Muscle layer of colon (tissue), 2 donors: ENCODE measurements at regions not wholly inside any gene's neighbourhood (a gene's known extent, or its start where the extent isn't known, plus 50 kb on each side); places are given as distances from the start of the nearest gene placed in this dataset.
A peak's percentile ranks its signal among the peaks of the same experiment; 100 is the strongest.

Source experiments
- H3K27ac ChIP-seq: one replicate; pipeline ENCODE4 v1.7.0; 2013; ENCODE audit warnings: low read depth, mild to moderate bottlenecking, low read length, moderate library complexity
- H3K27me3 ChIP-seq, 2 donors: one replicate each; pipeline ENCODE4 v1.7.0; 2013; ENCODE audit warnings: low read length in 2 of 2, mild to moderate bottlenecking in 2 of 2; ENCODE audit not compliant: insufficient read depth in 2 of 2, control insufficient read depth in 1 of 2
- H3K36me3 ChIP-seq: one replicate; pipeline ENCODE4 v1.7.0; 2013; ENCODE audit warnings: mild to moderate bottlenecking, low read length; ENCODE audit not compliant: insufficient read depth
- H3K4me1 ChIP-seq: one replicate; pipeline ENCODE4 v1.7.0; 2013; ENCODE audit warnings: mild to moderate bottlenecking, low read length; ENCODE audit not compliant: insufficient read depth
- H3K4me3 ChIP-seq, 2 donors: one replicate each; pipeline ENCODE4 v1.7.0; 2013; ENCODE audit warnings: low read length in 2 of 2, low read depth in 1 of 2, mild to moderate bottlenecking in 1 of 2, moderate library complexity in 1 of 2
- H3K9ac ChIP-seq: one replicate; pipeline ENCODE4 v1.7.0; 2013; ENCODE audit warnings: low read length
- H3K9me3 ChIP-seq: one replicate; pipeline ENCODE4 v1.7.0; 2013; ENCODE audit warnings: mild to moderate bottlenecking, low read length
- donor health status: abdominal sarcoma.
- donor health status: Adenocarcinoma of cecum.

DNA sequence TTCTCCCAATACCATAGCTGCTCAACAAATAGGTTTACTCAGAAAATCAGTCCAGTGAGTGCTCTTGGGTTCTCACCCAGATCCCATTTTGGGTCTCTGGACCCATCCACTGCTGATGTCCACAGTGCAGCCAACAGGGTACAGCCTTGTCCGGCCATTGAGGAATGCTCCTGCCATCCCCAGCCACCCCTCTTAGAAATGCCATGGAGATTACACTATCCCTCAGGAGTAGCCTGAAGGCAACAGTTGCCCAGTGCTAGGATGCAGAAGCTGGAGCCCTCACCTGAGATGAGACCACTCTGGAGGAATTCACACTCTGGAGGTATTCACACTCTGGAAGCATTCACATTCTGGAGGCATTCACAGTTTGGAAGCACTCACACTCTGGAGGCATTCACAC is 958.8 kb upstream of the TMEM132C start:
- no peaks in the 10 kb centered on the region for H3K36me3 ChIP-seq

DNA sequence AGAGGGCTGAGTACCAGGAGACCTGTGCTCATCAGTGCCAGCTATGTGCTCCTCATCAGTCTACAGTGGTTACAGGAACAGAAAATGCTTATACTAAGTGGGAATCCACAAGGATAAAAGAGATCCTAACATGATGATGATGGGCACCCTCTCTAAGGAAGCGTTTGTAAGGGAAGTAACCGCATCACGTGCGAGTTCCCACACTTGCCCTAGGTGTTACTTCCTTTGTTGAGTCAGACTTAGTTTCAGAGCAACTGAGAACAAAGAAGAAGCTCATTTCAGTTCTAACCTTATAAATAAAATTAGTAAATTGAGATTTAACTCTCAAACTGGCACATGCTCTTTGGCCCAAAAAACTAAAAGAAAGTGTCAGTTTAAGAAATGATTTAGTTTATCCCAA is 956.4 kb upstream of the TMEM132C start:
- no peaks in the 10 kb centered on the region for H3K36me3 ChIP-seq

More for the DNA sequence above, 958.8 kb upstream of the TMEM132C start:
- H3K9me3 ChIP-seq, result no peaks in the 10 kb centered on the region
- H3K4me1 ChIP-seq, result no peaks in the 10 kb centered on the region
- peaks cover 0 to 4% of the 10 kb centered on the region in 2 donors for H3K27me3 ChIP-seq
- no peak overlapping the region for H3K9ac ChIP-seq
- no peak overlapping the region for H3K27ac ChIP-seq
- H3K4me3 ChIP-seq, result no peak overlapping the region

DNA sequence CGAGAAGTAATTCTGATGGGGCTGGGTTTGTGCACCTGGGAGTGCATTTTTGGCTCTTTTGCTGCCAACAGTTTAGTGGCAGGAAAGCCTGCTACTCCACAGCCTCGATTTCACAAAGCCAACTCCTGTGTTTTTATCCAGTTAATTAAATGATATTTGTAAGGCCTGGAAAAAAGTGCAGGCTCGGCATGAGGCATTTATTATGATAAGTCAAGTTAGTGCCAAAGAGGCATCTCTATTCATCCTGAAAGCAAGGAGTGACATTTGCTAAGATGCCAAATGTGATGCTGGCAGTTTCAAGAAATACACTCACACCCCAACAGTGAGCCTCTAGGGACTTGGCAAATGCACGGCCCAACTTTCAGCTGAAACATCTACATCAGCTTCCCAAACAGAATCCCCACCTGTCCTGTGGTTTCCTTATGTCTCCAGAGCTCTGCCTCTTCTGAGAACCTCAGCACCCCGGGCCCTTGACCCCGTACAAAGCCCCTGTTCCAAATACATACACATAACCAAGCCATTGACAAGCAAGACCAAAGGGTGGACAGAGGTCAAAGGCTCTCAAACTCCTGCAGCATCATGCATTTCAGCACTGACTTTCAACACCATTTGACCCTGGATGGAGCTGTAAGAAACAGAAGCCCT is 955.1 kb upstream of the TMEM132C start:
- Histone ChIP-seq H3K27me3 (no peaks in the 10 kb centered on the region), H3K9me3 (no peaks in the 10 kb centered on the region), H3K4me1 (no peaks in the 10 kb centered on the region), H3K27ac (no peak overlapping the region), H3K4me3 (no peak overlapping the region), H3K9ac (no peak overlapping the region), H3K36me3 (no peaks in the 10 kb centered on the region)

More for the DNA sequence above, 956.4 kb upstream of the TMEM132C start:
- no peaks in the 10 kb centered on the region for H3K4me1 ChIP-seq
- no peaks in the 10 kb centered on the region for H3K9me3 ChIP-seq
- H3K27me3 ChIP-seq, result peaks cover 0 to 4% of the 10 kb centered on the region in 2 donors
- H3K9ac ChIP-seq, result no peak overlapping the region
- no peak overlapping the region for H3K4me3 ChIP-seq
- H3K27ac ChIP-seq, result no peak overlapping the region

DNA sequence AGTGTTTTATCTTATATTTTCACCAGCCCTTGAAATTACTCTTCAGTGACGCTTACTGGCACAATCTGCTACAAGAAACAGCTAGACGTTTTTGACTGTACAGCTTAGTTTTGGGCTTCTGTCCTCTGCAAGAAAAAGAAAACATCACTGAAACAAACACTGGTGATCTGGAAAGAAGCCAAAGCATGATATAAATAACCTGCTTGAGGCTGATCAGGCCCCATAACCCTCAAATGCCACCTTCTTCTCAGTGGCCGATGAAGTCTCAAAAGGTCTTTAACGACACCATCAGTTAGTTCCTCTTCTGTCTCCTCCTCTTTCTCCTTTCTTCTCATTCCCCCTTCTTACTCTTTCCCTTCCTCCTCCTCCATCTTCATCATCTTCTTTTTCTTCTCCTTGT is 942.3 kb upstream of the TMEM132C start:
- H3K9ac ChIP-seq, result no peak overlapping the region
- H3K36me3 ChIP-seq, result no peaks in the 10 kb centered on the region
- H3K27ac ChIP-seq, result no peak overlapping the region
- no peaks in the 10 kb centered on the region for H3K9me3 ChIP-seq
- H3K27me3 ChIP-seq, result no peaks in the 10 kb centered on the region
- no peaks in the 10 kb centered on the region for H3K4me1 ChIP-seq
- H3K4me3 ChIP-seq, result no peak overlapping the region

DNA sequence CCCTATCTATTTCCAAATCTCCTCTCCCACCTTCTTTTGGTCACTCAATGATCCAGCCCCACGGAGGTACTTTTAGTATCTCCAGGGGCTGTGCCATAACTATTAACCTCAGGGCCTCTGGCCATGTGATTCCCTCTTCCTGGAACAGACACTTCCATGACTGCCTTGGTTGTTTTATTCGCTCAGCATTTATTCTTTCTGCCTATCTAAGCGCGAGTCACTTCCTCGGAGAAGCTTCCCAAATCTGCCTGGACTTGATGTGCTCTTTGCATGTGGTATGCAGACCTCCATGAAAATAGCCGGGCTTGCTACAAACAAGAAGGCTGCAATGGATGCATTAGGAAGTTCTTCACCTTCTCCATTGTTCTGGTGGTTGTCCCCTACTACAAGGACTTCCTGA is 939.0 kb upstream of the TMEM132C start:
- Histone ChIP-seq H3K9me3 (no peaks in the 10 kb centered on the region), H3K27ac (no peak overlapping the region), H3K27me3 (no peaks in the 10 kb centered on the region), H3K9ac (no peak overlapping the region), H3K4me3 (no peak overlapping the region), H3K4me1 (no peaks in the 10 kb centered on the region), H3K36me3 (no peaks in the 10 kb centered on the region)

DNA sequence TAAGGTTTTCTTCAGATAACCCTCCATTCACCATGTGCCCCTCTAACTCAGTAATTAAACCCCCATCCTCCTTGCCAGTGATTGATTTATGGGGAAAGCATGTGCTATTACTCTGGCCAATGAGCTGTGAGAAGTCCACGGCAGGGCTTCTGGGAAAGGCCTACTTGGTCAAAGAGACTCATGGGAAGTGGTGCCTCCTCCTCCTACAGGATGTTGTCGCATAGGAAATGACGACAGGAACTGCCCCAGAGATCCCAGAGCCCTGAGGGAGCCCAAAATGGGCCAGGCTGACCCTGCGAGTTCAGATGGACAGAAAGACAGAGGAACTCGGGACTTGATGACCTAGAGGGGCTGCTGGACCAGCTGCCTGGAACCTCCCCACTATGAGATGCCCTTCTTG is 938.1 kb upstream of the TMEM132C start:
- Histone ChIP-seq H3K36me3 (no peaks in the 10 kb centered on the region), H3K27me3 (no peaks in the 10 kb centered on the region), H3K4me1 (no peaks in the 10 kb centered on the region), H3K9me3 (no peaks in the 10 kb centered on the region), H3K27ac (no peak overlapping the region), H3K9ac (no peak overlapping the region), H3K4me3 (no peak overlapping the region)

DNA sequence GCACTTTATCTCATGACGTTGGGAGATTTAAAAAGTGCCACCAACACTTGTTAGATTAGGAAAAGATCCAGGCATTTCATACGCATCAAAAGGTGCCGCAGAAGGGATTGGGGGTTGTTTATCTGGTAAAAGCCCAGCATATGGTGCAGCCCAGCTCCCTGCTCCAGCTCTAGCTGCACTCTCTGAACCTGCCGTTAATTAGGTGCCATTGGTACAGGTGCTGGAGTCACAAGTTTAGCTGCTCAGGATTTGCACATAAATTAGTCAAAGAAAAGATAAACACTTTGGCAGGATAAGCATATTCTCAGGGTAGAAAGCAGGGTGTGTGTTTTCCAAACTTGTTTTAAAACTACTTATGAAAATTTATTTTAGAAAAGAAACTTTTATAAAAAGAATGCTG is 932.6 kb upstream of the TMEM132C start:
- Histone ChIP-seq H3K27me3 (no peaks in the 10 kb centered on the region), H3K9me3 (no peaks in the 10 kb centered on the region), H3K4me3 (no peak overlapping the region), H3K9ac (no peak overlapping the region), H3K4me1 (no peaks in the 10 kb centered on the region), H3K27ac (no peak overlapping the region), H3K36me3 (no peaks in the 10 kb centered on the region)

DNA sequence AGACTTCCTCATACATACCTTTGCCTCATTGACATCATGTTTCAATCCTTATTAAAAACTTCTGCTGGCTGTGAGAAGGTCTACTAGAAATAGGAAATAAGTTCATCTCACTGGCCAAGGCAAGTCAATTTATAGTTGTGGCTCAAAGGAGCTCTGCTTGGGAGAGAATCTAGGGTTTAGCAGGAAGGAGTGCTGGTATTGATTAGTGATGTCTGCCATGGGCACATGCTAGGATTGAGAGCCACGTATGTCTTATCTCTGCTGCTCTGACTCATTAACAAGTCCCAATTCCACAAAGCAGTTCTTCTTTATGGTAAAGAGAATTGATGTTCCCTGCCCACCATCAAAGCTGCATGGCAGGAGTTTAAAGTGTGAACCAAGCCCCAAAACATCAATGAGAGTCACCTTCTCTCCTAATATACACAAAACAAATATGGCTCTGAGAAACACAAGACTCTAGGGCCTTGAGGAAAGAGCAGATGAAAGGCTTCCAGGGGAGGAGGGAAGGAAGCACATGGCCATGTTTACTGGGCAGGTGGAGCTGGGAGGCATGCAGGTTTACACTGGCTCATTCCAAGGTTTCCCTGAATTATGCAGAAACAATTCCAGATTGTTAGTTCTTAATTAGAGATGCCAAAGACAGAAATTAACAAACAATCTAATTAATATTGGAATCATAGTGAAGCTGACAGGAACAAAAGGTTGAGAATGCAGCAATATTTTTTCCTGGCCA is 931.9 kb upstream of the TMEM132C start:
- H3K27me3 ChIP-seq, result no peaks in the 10 kb centered on the region
- no peaks in the 10 kb centered on the region for H3K36me3 ChIP-seq
- H3K4me3 ChIP-seq, result no peak overlapping the region
- H3K27ac ChIP-seq, result no peak overlapping the region
- no peak overlapping the region for H3K9ac ChIP-seq
- H3K9me3 ChIP-seq, result no peaks in the 10 kb centered on the region
- no peaks in the 10 kb centered on the region for H3K4me1 ChIP-seq

DNA sequence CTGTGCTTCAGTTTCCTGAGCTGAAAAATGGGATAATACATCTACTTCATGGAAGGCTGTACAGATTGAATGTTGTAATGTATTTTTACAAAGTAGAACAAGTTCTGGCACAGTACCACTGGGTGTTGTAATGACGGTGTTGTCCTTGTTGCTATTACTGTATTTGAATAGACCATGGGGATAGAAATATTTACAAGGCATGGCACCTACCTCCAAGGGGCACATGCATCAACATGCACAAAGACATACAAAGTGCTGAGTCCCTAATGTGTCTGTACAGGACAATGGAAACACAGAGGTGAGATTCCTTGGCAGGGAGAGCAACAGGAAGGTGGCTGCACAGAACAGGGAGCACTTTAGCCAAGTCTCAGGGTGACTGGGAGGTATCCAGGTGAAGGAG is 930.6 kb upstream of the TMEM132C start:
- Histone ChIP-seq H3K36me3 (no peaks in the 10 kb centered on the region), H3K4me1 (no peaks in the 10 kb centered on the region), H3K27ac (no peak overlapping the region), H3K4me3 (no peak overlapping the region), H3K9ac (no peak overlapping the region), H3K9me3 (no peaks in the 10 kb centered on the region), H3K27me3 (no peaks in the 10 kb centered on the region)

DNA sequence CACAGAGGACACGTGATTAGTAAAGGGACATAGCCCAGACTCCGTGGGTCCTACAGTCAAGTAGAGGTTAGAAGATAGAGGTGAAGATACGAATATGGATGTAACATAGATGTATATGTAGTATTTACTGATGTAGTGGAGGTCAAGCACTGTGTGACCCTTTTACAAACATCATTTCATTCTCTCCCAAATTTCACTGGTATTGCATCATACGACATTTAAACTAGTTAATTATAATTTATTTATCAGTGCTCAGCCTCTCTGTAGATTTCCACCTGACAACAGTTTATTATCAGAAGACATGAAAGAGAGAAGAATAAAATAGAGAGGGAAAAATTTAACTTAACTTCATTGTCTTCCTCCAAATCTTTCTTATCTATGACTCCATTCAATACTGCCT is 927.9 kb upstream of the TMEM132C start:
- Histone ChIP-seq H3K27ac (no peak overlapping the region), H3K9me3 (no peaks in the 10 kb centered on the region), H3K4me1 (peaks cover 11% of the 10 kb centered on the region), H3K27me3 (no peaks in the 10 kb centered on the region), H3K9ac (no peak overlapping the region), H3K36me3 (no peaks in the 10 kb centered on the region), H3K4me3 (no peak overlapping the region)

DNA sequence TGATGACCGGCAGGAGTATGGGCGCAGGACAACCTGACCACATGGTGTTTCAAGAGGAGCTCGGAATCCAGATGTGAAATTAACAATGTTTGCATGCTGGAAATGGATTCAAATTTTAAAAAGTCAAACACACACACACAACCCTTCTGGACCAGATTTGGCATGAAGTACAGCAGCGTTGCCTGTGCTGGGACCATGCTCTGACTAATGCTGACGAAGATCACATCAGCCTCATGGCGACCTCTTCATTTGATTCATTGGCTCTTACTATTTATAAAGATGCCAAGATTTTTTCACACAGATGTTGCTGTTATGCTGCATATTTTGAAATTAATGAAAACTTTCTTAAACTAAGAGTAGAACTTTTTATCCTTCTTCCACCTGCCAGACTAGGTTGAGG is 926.6 kb upstream of the TMEM132C start:
- no peak overlapping the region for H3K27ac ChIP-seq
- H3K9me3 ChIP-seq, result no peaks in the 10 kb centered on the region
- H3K4me1 ChIP-seq, result peaks cover 11% of the 10 kb centered on the region
- H3K9ac ChIP-seq, result no peak overlapping the region
- H3K36me3 ChIP-seq, result no peaks in the 10 kb centered on the region
- no peaks in the 10 kb centered on the region for H3K27me3 ChIP-seq
- no peak overlapping the region for H3K4me3 ChIP-seq

DNA sequence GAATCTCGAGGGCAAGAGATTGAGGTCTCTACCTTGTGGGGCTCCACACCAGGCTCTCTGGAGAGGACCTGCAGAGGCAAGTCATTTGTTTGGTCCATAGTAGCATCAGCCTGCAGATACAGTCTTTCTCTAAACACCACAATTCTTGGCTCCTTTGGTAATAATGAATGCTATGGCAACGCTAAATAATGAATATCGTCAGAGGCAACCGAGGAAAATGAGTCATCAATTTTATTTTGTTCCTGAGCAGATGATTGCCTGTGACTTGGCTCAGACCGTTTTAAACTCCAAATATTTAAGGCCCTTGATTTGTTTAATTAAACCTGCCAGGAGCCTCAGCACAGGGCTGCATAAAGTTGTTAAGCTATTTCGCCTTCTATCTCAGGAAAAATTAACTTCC is 924.1 kb upstream of the TMEM132C start:
- H3K36me3 ChIP-seq, result no peaks in the 10 kb centered on the region
- peak overlapping the region; percentile 32 for H3K27ac ChIP-seq
- H3K4me1 ChIP-seq, result peaks cover 11% of the 10 kb centered on the region
- no peak overlapping the region for H3K9ac ChIP-seq
- H3K9me3 ChIP-seq, result no peaks in the 10 kb centered on the region
- H3K27me3 ChIP-seq, result no peaks in the 10 kb centered on the region
- no peak overlapping the region for H3K4me3 ChIP-seq
